ENCODE measurements at regions not wholly inside any gene's neighbourhood (a gene's known extent, or its start where the extent isn't known, plus 50 kb on each side); places are given as distances from the start of the nearest gene placed in this dataset.
"Not testable (repeated sequence)": the region's sequence is repeated elsewhere in the genome, so short reads cannot be mapped to it uniquely, and the experiment has no call there.

DNA sequence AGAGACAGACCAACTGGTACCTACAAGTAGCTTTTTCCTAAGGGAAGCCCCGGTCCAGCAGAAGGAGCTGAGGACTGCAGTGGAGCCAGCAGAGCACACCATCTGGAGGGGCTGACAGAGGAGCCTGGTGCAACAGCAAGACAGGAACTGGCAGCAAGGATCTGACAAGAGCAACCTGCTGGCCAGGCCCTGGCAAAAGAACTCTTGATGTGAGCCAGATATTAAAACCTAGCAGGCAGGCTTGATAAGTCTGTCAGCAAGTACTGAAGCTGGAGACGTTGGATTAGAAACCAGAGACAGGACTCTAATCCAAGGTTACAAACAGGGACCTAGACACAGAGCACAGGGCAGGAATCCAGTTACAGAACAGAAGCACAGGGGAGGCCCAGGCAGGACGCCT, 260.7 kb upstream of the MGAT5 start:
- DNase-seq (ENCODE audit: low read depth, low spot score): no peak
- TF ChIP-seq, protein P1, sequence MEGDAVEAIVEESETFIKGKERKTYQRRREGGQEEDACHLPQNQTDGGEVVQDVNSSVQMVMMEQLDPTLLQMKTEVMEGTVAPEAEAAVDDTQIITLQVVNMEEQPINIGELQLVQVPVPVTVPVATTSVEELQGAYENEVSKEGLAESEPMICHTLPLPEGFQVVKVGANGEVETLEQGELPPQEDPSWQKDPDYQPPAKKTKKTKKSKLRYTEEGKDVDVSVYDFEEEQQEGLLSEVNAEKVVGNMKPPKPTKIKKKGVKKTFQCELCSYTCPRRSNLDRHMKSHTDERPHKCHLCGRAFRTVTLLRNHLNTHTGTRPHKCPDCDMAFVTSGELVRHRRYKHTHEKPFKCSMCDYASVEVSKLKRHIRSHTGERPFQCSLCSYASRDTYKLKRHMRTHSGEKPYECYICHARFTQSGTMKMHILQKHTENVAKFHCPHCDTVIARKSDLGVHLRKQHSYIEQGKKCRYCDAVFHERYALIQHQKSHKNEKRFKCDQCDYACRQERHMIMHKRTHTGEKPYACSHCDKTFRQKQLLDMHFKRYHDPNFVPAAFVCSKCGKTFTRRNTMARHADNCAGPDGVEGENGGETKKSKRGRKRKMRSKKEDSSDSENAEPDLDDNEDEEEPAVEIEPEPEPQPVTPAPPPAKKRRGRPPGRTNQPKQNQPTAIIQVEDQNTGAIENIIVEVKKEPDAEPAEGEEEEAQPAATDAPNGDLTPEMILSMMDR (IDR thresholded peaks at IDR 0.05; ENCODE audit: insufficient read depth, low read length, missing control alignments): no peak
- CTCF ChIA-PET: no interaction called here
- H3K4me3 ChIP-seq (ENCODE audit: low read depth, low read length): no peak overlapping the region
- POLR2A ChIA-PET: no interaction called here

DNA sequence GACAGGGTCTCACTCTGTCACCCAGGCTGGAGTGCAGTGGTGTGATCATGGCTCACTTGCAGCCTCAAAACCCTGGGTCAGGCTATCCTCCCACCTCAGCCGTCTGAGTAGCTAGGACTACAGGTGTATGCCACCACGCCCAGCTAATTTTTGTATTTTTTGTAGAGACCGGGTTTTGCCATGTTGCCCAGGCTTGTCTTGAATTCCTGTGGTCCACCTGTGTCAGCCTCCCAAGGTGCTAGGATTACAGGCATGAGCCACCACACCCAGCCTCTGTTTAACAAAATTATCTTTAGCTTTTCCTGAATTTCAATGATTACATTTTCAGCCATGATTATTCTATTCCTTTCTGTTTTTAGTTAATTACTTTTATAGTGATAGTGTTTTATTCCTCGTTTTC, 255.1 kb upstream of the MGAT5 start:
- CTCF ChIA-PET; POLR2A ChIA-PET; H3K4me3 ChIP-seq (ENCODE audit: low read depth, low read length); DNase-seq (ENCODE audit: low read depth, low spot score): not testable (repeated sequence)

DNA sequence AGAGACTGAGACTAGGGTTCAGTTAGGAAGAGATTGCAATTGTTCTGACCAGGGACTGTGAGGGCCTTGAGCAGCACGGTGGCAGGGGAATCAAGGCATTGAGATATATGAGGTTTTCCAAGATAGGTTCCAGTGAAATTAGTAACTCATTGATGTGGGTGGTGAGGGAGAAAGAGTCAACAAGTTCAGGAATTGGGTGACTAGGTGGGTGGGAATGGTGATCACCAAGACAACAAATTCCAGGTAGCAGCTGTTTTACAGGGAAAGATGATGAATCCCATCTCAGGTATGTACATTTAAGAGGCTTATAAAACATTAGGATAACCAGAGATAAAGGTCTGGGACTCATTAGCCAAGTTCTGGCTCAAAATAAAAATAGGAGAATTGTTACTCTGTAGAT, 251.5 kb upstream of the MGAT5 start:
- ChIA-PET CTCF (no interaction called here), POLR2A (no interaction called here)
- TF ChIP-seq, protein P1 (IDR thresholded peaks at IDR 0.05; ENCODE audit: insufficient read depth, low read length, missing control alignments): no peak
- no peak for DNase-seq (ENCODE audit: low read depth, low spot score)
- no peak overlapping the region for H3K4me3 ChIP-seq (ENCODE audit: low read depth, low read length)

DNA sequence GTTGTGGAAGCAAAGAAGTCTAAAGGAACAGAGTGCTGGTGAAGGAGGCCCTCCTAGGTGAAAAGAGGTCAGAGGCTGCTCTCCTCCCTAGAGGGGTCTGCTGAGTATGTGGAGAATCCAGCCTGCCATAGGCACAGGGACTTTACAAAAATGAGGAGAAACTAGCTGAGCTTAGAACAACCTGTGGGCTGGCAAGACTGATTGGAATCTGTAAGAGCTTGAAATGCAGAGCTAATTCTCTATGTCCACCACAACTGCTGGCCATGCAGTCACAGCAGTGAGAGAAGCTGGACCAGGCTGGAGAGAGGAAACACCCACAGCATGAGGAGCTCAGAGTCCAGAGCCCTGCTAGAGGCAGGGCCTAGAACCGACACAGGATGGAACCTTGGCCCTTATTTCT, 251.0 kb upstream of the MGAT5 start:
- TF ChIP-seq, protein P1 (IDR thresholded peaks at IDR 0.05; ENCODE audit: insufficient read depth, low read length, missing control alignments): no peak
- DNase-seq (ENCODE audit: low read depth, low spot score): no peak
- ChIA-PET POLR2A (no interaction called here), CTCF (interaction anchor here (0.9 kb wide), 1 partner anchor 9 kb away, joined by 3 read pairs; no protein-coding TSS in a partner anchor)
- H3K4me3 ChIP-seq (ENCODE audit: low read depth, low read length): no peak overlapping the region

DNA sequence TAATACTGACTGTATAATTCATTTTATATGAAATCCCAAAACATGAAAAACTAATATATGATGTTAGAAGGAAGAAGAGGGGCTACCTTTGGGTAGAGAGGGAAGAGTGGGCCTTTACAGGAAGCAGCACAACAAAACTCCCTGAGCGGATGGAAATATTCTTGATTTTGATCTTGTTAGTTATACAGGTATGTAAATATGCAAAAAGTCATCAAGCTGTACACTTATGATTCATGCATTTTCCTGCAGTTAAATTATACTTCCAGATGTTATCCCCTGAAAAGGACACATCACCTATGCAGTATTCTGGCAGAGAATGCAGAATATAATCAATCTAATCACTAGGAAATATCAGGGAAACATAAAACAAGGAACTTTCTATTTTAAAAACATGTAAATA, 249.4 kb upstream of the MGAT5 start:
- ChIA-PET CTCF (no interaction called here), POLR2A (no interaction called here)
- TF ChIP-seq, protein P1 (IDR thresholded peaks at IDR 0.05; ENCODE audit: insufficient read depth, low read length, missing control alignments): no peak
- H3K4me3 ChIP-seq (ENCODE audit: low read depth, low read length): no peak overlapping the region
- DNase-seq (ENCODE audit: low read depth, low spot score): no peak

DNA sequence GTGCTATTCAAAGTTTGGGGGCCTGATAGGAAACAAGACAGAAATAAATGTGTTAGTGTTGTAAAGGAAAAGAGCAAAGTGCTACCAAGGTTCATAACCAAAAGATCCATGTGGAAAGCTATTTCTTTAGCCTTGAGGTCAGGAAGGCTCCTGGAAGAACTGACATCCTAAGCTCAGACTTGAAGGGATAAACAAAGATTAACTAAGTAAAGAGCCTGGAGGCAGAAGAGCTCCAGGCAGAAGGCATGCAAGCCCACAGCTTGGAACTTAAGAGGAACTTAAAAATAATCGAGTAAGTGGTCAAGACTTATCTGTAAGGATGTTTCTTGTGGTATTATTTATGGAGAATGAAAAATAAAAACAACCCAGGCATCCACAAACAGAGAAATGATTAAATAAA, 245.0 kb upstream of the MGAT5 start:
- DNase-seq (ENCODE audit: low read depth, low spot score): no peak
- TF ChIP-seq, protein P1 (IDR thresholded peaks at IDR 0.05; ENCODE audit: insufficient read depth, low read length, missing control alignments): no peak
- ChIA-PET POLR2A (no interaction called here), CTCF (no interaction called here)
- H3K4me3 ChIP-seq (ENCODE audit: low read depth, low read length): no peak overlapping the region

DNA sequence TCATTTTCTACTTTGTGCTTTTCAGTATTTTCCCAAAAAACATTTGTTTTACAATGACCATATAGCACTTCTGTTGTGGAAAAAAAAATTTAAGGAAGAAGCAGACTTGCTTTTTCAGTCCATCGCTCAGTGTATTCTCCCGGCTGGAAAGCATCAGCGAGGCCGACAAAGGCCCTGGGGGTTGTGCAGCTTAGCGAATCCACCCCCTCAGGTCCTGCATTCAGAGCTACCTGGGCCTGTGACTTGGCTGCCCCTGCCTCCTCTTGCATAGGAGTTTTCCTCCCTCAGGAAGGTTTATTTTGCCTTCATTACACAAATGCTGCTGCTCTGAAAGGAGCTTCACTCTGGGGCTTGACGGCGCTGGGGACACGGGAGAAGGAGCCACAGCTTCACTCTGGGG, 244.4 kb upstream of the MGAT5 start:
- DNase-seq (ENCODE audit: low read depth, low spot score): no peak
- ChIA-PET CTCF (no interaction called here), POLR2A (no interaction called here)
- no peak overlapping the region for H3K4me3 ChIP-seq (ENCODE audit: low read depth, low read length)
- TF ChIP-seq, protein P1 (IDR thresholded peaks at IDR 0.05; ENCODE audit: insufficient read depth, low read length, missing control alignments): no peak

DNA sequence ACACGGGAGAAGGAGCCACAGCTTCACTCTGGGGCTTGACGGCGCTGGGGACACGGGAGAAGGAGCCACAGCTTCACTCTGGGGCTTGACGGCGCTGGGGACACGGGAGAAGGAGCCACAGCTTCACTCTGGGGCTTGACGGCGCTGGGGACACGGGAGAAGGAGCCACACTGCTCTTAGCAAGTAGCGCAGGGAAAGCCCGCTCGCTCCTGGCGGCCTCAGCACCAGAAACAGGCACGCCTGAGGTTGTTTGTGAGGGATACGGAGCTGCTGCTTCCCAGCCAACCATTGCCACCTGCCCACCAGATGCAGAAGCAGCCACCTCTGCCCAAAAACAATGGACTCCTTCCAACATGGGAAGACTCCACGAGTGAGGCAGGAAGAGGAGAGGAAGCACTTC, 244.0 kb upstream of the MGAT5 start:
- H3K4me3 ChIP-seq (ENCODE audit: low read depth, low read length); CTCF ChIA-PET; POLR2A ChIA-PET; DNase-seq (ENCODE audit: low read depth, low spot score): not testable (repeated sequence)

All from AG04449 (cell line).